ENCODE measurements at regions not wholly inside any gene's neighbourhood (a gene's known extent, or its start where the extent isn't known, plus 50 kb on each side); places are given as distances from the start of the nearest gene placed in this dataset.

- H3K9ac ChIP-seq (ENCODE audit: low read length), result no peak overlapping the region
Observed at GRCh38 chr18:67581178-67581577, 64.7 kb upstream of the DSEL start.

GRCh38 chr18:67577386-67577785 lies 60.9 kb upstream of the DSEL start:
- Histone ChIP-seq H3K36me3 (replicated peaks; ENCODE audit: low read depth, low read length) (no peaks in the 10 kb centered on the region), H3K4me1 (ENCODE audit: low read length) (peaks cover 17% of the 10 kb centered on the region), H3K4me2 (ENCODE audit: low read length) (no peak overlapping the region), H3K27ac (ENCODE audit: low read length) (no peak overlapping the region), H3K4me3 (ENCODE audit: low read length) (no peak overlapping the region), H2AFZ (ENCODE audit: low read depth, low read length) (no peak overlapping the region), H3K9ac (ENCODE audit: low read length) (no peak overlapping the region), H3K79me2 (ENCODE audit: low read length) (no peaks in the 10 kb centered on the region), H4K20me1 (ENCODE audit: insufficient read depth, low read length) (no peaks in the 10 kb centered on the region), H3K27me3 (ENCODE audit: low read depth, low read length) (no peaks in the 10 kb centered on the region), H3K9me3 (ENCODE audit: insufficient read depth, low read length) (no peaks in the 10 kb centered on the region)
- TF ChIP-seq CTCF (IDR thresholded peaks at IDR 0.05; ENCODE audit: low read depth, low read length), result no peak

More at GRCh38 chr18:67581178-67581577, 64.7 kb upstream of the DSEL start:
- Histone ChIP-seq H3K4me3 (ENCODE audit: low read length) (no peak overlapping the region), H4K20me1 (ENCODE audit: insufficient read depth, low read length) (no peaks in the 10 kb centered on the region), H3K36me3 (replicated peaks; ENCODE audit: low read depth, low read length) (no peaks in the 10 kb centered on the region), H3K4me2 (ENCODE audit: low read length) (no peak overlapping the region), H3K79me2 (ENCODE audit: low read length) (no peaks in the 10 kb centered on the region), H3K27me3 (ENCODE audit: low read depth, low read length) (no peaks in the 10 kb centered on the region), H3K4me1 (ENCODE audit: low read length) (no peaks in the 10 kb centered on the region; the same call in 1 of the 2 replicates), H3K9me3 (ENCODE audit: insufficient read depth, low read length) (peaks cover 4% of the 10 kb centered on the region; the same call in 1 of the 2 replicates), H3K27ac (ENCODE audit: low read length) (no peak overlapping the region), H2AFZ (ENCODE audit: low read depth, low read length) (no peak overlapping the region)
- TF ChIP-seq EZH2phosphoT487 (IDR thresholded peaks at IDR 0.05; ENCODE audit: low read depth) (no peak), CTCF (IDR thresholded peaks at IDR 0.05; ENCODE audit: low read depth, low read length) (no peak)

GRCh38 chr18:67574749-67575148 lies 58.2 kb upstream of the DSEL start:
- no peak overlapping the region; the same call in 1 of the 2 replicates for H2AFZ ChIP-seq (ENCODE audit: low read depth, low read length)
- no peaks in the 10 kb centered on the region for H3K9me3 ChIP-seq (ENCODE audit: insufficient read depth, low read length)
- H3K4me3 ChIP-seq (ENCODE audit: low read length), result peak overlapping the region; percentile 18; the same call in 1 of the 2 replicates
- H3K9ac ChIP-seq (ENCODE audit: low read length), result no peak overlapping the region
- H3K4me1 ChIP-seq (ENCODE audit: low read length), result peaks cover 17% of the 10 kb centered on the region
- no peaks in the 10 kb centered on the region for H3K27me3 ChIP-seq (ENCODE audit: low read depth, low read length)
- peak overlapping the region; percentile 58 for H3K27ac ChIP-seq (ENCODE audit: low read length)
- no peaks in the 10 kb centered on the region for H4K20me1 ChIP-seq (ENCODE audit: insufficient read depth, low read length)
- TF ChIP-seq CTCF (IDR thresholded peaks at IDR 0.05; ENCODE audit: low read depth, low read length) (no peak), EZH2phosphoT487 (IDR thresholded peaks at IDR 0.05; ENCODE audit: low read depth) (no peak)
- H3K4me2 ChIP-seq (ENCODE audit: low read length), result peak overlapping the region; percentile 56
- H3K79me2 ChIP-seq (ENCODE audit: low read length), result no peaks in the 10 kb centered on the region
- no peaks in the 10 kb centered on the region for H3K36me3 ChIP-seq (replicated peaks; ENCODE audit: low read depth, low read length)

GRCh38 chr18:67568166-67568565 lies 51.6 kb upstream of the DSEL start:
- TF ChIP-seq CTCF (IDR thresholded peaks at IDR 0.05; ENCODE audit: low read depth, low read length), result no peak
- no peak for TF ChIP-seq EZH2phosphoT487 (IDR thresholded peaks at IDR 0.05; ENCODE audit: low read depth)
- no peak overlapping the region for H3K4me2 ChIP-seq (ENCODE audit: low read length)
- no peaks in the 10 kb centered on the region for H4K20me1 ChIP-seq (ENCODE audit: insufficient read depth, low read length)
- no peaks in the 10 kb centered on the region for H3K79me2 ChIP-seq (ENCODE audit: low read length)
- no peak overlapping the region for H2AFZ ChIP-seq (ENCODE audit: low read depth, low read length)
- H3K36me3 ChIP-seq (replicated peaks; ENCODE audit: low read depth, low read length), result no peaks in the 10 kb centered on the region
- peaks cover 9% of the 10 kb centered on the region for H3K4me1 ChIP-seq (ENCODE audit: low read length)
- no peaks in the 10 kb centered on the region for H3K27me3 ChIP-seq (ENCODE audit: low read depth, low read length)
- H3K27ac ChIP-seq (ENCODE audit: low read length), result no peak overlapping the region
- H3K9me3 ChIP-seq (ENCODE audit: insufficient read depth, low read length), result no peaks in the 10 kb centered on the region
- H3K4me3 ChIP-seq (ENCODE audit: low read length), result no peak overlapping the region
- H3K9ac ChIP-seq (ENCODE audit: low read length), result no peak overlapping the region

Data from OCI-LY3 (cell line).